ENCODE measurements at regions not wholly inside any gene's neighbourhood (a gene's known extent, or its start where the extent isn't known, plus 50 kb on each side); places are given as distances from the start of the nearest gene placed in this dataset.

DNA sequence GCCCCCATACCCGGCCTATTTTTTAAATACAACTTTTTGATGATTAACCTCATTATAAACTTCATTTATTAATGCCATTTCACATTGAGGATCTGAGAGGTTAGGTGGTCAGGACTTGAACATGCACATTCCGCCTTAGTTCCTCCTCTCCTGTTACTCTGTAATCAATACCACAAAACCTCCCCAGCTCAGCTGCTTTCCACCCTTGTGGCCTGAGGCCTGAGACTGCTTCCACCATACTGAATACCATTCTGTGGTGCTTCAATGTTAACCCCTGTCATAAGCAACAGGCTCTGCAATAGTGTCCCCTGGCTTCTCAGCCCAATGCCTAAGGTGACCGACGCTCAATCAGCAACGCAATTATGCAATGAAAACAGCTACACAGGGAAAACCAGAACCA lies 405.4 kb downstream of the ETS1 start:
- CTCF ChIA-PET: no interaction called here
- Histone ChIP-seq H3K9me1 (ENCODE audit: insufficient read depth, low read length) (peaks cover 8% of the 10 kb centered on the region), H2AK5ac (ENCODE audit: low read depth, low read length) (no peak overlapping the region; the same call in 1 of the 2 replicates), H3K4me3 (ENCODE audit: insufficient read depth, low read depth, low read length) (no peak overlapping the region), H3K27me3 (ENCODE audit: control insufficient read depth, insufficient read depth, low read length) (no peaks in the 10 kb centered on the region), H3K56ac (ENCODE audit: extremely low read depth, insufficient read depth, low read length) (no peak overlapping the region), H3K9me3 (ENCODE audit: control insufficient read depth, insufficient read depth, low read length) (no peaks in the 10 kb centered on the region), H4K8ac (ENCODE audit: low read depth in 2 of 2, low read length in 2 of 2) (no peak overlapping the region), H3K4ac (ENCODE audit: low read depth, low read length) (peak overlapping the region; percentile 34), H3K4me1 (ENCODE audit: control insufficient read depth, insufficient read depth, low read length) (peaks cover 6% of the 10 kb centered on the region), H2AK9ac (replicated peaks; ENCODE audit: low read depth, low read length, poor library complexity) (no peak overlapping the region), H2BK20ac (ENCODE audit: low read depth, low read length) (peak overlapping the region; percentile 23; the same call in 1 of the 2 replicates), H3K36me3 (ENCODE audit: control insufficient read depth, insufficient read depth, low read length) (no peaks in the 10 kb centered on the region), H2AFZ (replicated peaks; ENCODE audit: low read length, poor library complexity) (no peak overlapping the region), H2BK15ac (ENCODE audit: low read depth, low read length) (no peak overlapping the region), H4K20me1 (ENCODE audit: insufficient read depth, low read length) (no peaks in the 10 kb centered on the region), H3K14ac (replicated peaks; ENCODE audit: low read depth, low read length) (no peak overlapping the region), H2BK5ac (ENCODE audit: low read depth, low read length, poor library complexity, severe bottlenecking) (no peak overlapping the region), H3K9ac (ENCODE audit: low read depth, low read length) (no peak overlapping the region), H4K5ac (ENCODE audit: low read depth, low read length) (no peak overlapping the region), H3K23ac (ENCODE audit: low read depth, low read length) (no peak overlapping the region), H4K91ac (ENCODE audit: insufficient read depth, low read depth, low read length) (0 out of 2 replicates have a peak overlapping the region, but pooled peaks have one; percentile 5), H3K18ac (ENCODE audit: low read depth, low read length) (no peak overlapping the region), H2BK120ac (ENCODE audit: low read depth, low read length) (peak overlapping the region; percentile 27), H3K4me2 (ENCODE audit: low read depth, low read length) (no peak overlapping the region), H3K79me1 (ENCODE audit: low read depth in 1 of 2, low read length in 2 of 2) (no peaks in the 10 kb centered on the region), H3K27ac (ENCODE audit: insufficient read depth, low read length) (no peak overlapping the region)
- dilution Hi-C loops (cut with HindIII; ENCODE audit: low sequenced_read_pairs, unreplicated experiment) (loop anchor here (25.0 kb wide), 1 partner anchor 655 kb away; no protein-coding TSS in a partner anchor), in situ Hi-C loops (cut with MboI; ENCODE audit: low sequenced_read_pairs) (no loop called here), intact Hi-C loops (cut with micrococcal nuclease) (no loop called here)
- DNase-seq (no peak), ATAC-seq (ENCODE audit: low read depth) (no peak)
- no TSS peak for BruUV-seq (replicated peaks)
- POLR2A ChIA-PET (ENCODE audit: unreplicated experiment): no interaction called here
- 86% methylated on average over 1 of the region's 5 CpGs; no CpG with 5 or more reads in 1 of the 2 experiments for WGBS, 2 experiments (ENCODE audit: extremely low coverage in 2 of 2, insufficient read length in 1 of 2)
- TF ChIP-seq CEBPB (IDR thresholded peaks at IDR 0.05; ENCODE audit: low read depth, low read length): no peak
- no peak for TF ChIP-seq MXI1 (IDR thresholded peaks at IDR 0.05; ENCODE audit: borderline replicate concordance, low read depth, low read length)
- no peak for TF ChIP-seq MAFK (IDR thresholded peaks at IDR 0.05; ENCODE audit: low read depth, low read length)
- no peak for TF ChIP-seq RAD21 (IDR thresholded peaks at IDR 0.05; ENCODE audit: low read length)
- no peak for TF ChIP-seq RFX5 (IDR thresholded peaks at IDR 0.05; ENCODE audit: low read depth, low read length)
- TF ChIP-seq MAZ (IDR thresholded peaks at IDR 0.05; ENCODE audit: borderline replicate concordance, low read depth, low read length): no peak
- no peak for TF ChIP-seq RCOR1 (IDR thresholded peaks at IDR 0.05; ENCODE audit: insufficient replicate concordance, low read length)
- no peak for TF ChIP-seq POLR2A (IDR thresholded peaks at IDR 0.05; ENCODE audit: low read depth, low read length)
- no peak for TF ChIP-seq CHD1 (IDR thresholded peaks at IDR 0.05; ENCODE audit: low read depth, low read length)
- TF ChIP-seq, protein P1, sequence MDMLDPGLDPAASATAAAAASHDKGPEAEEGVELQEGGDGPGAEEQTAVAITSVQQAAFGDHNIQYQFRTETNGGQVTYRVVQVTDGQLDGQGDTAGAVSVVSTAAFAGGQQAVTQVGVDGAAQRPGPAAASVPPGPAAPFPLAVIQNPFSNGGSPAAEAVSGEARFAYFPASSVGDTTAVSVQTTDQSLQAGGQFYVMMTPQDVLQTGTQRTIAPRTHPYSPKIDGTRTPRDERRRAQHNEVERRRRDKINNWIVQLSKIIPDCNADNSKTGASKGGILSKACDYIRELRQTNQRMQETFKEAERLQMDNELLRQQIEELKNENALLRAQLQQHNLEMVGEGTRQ (IDR thresholded peaks at IDR 0.05; ENCODE audit: low read depth, low read length): no peak
- no peak for TF ChIP-seq SMC3 (IDR thresholded peaks at IDR 0.05; ENCODE audit: low read depth, low read length)
- no peak for TF ChIP-seq CTCF (conservative IDR thresholded peaks at IDR 0.05; ENCODE audit: low read depth, low read length)
